MM.1S (cell line): ENCODE measurements at regions not wholly inside any gene's neighbourhood (a gene's known extent, or its start where the extent isn't known, plus 50 kb on each side); places are given as distances from the start of the nearest gene placed in this dataset.

Source experiments
- EZH2phosphoT487 ChIP-seq: fragments of 300-600 bp; sonication (generic); IDR thresholded peaks from 2 replicates; pipeline ENCODE4 v1.6.1; 2018; ENCODE audit warnings: antibody characterized with exemption, low read length
- TF ChIP-seq, protein P1 (sequence below): fragments of 300-600 bp; sonication (generic); IDR thresholded peaks from 2 replicates; pipeline ENCODE4 v1.5.1; 2016; ENCODE audit warnings: antibody characterized with exemption, low read length, mixed read lengths

GRCh38 chr6:49030251-49031020 lies 432.6 kb downstream of the MMUT start:
- TF ChIP-seq EZH2phosphoT487, result no peak
- TF ChIP-seq, protein P1, sequence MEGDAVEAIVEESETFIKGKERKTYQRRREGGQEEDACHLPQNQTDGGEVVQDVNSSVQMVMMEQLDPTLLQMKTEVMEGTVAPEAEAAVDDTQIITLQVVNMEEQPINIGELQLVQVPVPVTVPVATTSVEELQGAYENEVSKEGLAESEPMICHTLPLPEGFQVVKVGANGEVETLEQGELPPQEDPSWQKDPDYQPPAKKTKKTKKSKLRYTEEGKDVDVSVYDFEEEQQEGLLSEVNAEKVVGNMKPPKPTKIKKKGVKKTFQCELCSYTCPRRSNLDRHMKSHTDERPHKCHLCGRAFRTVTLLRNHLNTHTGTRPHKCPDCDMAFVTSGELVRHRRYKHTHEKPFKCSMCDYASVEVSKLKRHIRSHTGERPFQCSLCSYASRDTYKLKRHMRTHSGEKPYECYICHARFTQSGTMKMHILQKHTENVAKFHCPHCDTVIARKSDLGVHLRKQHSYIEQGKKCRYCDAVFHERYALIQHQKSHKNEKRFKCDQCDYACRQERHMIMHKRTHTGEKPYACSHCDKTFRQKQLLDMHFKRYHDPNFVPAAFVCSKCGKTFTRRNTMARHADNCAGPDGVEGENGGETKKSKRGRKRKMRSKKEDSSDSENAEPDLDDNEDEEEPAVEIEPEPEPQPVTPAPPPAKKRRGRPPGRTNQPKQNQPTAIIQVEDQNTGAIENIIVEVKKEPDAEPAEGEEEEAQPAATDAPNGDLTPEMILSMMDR, result no peak
